T-helper 17 cell (primary cell): ENCODE measurements at regions not wholly inside any gene's neighbourhood (a gene's known extent, or its start where the extent isn't known, plus 50 kb on each side); places are given as distances from the start of the nearest gene placed in this dataset.

Experiments used
- ATAC-seq: fragments of 150-1000 bp; cut with Tn5 transposase; 2 replicates; pipeline ENCODE4 v1.10.0; 2021; ENCODE audit warnings: mild to moderate bottlenecking, moderate library complexity
- DNase-seq, 3 donors: peaks; one replicate each; pipeline versions ENCODE4 v3.0.0 to v3.0.0-alpha.2; 2020 to 2021
- H3K9me3 ChIP-seq: one replicate; pipeline ENCODE4 v1.7.0; 2013; ENCODE audit warnings: low read length, mild to moderate bottlenecking; ENCODE audit not compliant: control insufficient read depth, poor library complexity, severe bottlenecking
- H3K27ac Mint-ChIP-seq: one replicate; pipeline ENCODE4 v1.8.0; 2022; ENCODE audit warnings: mild to moderate bottlenecking, moderate library complexity, mixed read lengths
- H3K27me3 Mint-ChIP-seq: one replicate; pipeline ENCODE4 v1.8.0; 2022; ENCODE audit warnings: mixed read lengths
- H3K36me3 Mint-ChIP-seq: one replicate; pipeline ENCODE4 v1.8.0; 2022; ENCODE audit warnings: low read depth, mixed read lengths
- H3K4me1 Mint-ChIP-seq: one replicate; pipeline ENCODE4 v1.8.0; 2022; ENCODE audit warnings: mild to moderate bottlenecking, mixed read lengths
- H3K4me3 Mint-ChIP-seq: one replicate; pipeline ENCODE4 v1.8.0; 2022; ENCODE audit warnings: mild to moderate bottlenecking, moderate library complexity, mixed read lengths

- Mint-ChIP-seq H3K4me1 (peaks cover 22% of the 10 kb centered on the region), H3K4me3 (no peak overlapping the region), H3K36me3 (peaks cover 4% of the 10 kb centered on the region), H3K27me3 (no peaks in the 10 kb centered on the region), H3K27ac (peak overlapping the region; percentile 82)
- H3K9me3 ChIP-seq: no peaks in the 10 kb centered on the region
- peak in 1 of 3 donors; percentile 4 for DNase-seq
- ATAC-seq: peak; percentile 96
Measured at GRCh38 chr2:181275643-181276070, 181.5 kb upstream of the ITGA4 start.

DNA sequence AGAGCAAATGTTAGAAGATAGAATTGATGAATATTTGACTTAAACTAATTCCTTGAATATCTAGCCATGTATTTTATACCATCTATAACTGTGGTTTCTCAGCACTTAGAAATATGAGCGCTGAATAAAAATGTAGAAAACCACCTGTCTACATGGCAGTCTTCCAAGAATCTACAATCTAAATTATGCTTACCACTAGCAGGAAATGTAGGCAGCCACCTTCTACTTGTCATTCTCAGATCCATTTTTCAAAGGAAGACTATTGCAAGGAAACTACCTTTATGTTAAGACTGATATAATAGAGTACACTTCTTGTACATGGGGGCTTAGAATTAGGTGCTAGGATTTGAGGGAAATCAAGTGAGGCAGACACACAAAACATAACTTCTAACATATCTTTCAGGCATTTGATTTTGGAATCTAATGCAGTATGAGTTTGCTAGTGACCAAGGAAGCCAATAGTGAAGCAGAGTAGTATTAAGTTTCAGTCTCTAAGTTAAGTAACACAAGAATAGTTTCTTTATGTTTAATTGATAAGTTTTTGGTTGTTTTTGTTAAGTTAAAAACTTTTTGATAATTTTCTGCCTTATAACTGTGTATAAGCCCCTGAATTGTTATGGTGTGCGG, 175.9 kb upstream of the ITGA4 start:
- Mint-ChIP-seq H3K4me1 (peaks cover 21% of the 10 kb centered on the region), H3K4me3 (no peak overlapping the region), H3K36me3 (peaks cover 2% of the 10 kb centered on the region), H3K27me3 (no peaks in the 10 kb centered on the region), H3K27ac (peak overlapping the region; percentile 86)
- ATAC-seq (peak; percentile 91), DNase-seq (no peak)
- H3K9me3 ChIP-seq: no peaks in the 10 kb centered on the region

DNA sequence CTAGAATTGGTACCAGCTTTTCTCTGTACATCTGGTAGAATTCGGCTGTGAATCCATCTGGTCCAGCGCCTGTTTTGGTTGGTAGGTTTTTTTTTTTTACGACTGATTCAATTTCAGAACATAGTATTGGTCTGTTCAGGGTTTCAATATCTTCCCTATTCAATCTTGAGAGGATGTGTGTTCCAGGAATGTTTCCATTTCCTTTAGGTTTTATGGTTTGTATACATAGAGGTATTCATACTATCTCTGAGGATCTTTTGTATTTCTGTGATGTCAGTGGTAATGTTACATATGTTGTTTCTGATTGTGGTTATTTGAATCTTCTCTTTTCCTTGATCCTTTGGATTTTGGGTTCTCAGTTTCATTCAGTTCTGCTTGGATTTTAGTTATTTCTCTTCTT, 172.1 kb upstream of the ITGA4 start:
- Mint-ChIP-seq H3K4me1 (peaks cover 17% of the 10 kb centered on the region), H3K36me3 (no peaks in the 10 kb centered on the region), H3K27ac (no peak overlapping the region), H3K4me3 (no peak overlapping the region), H3K27me3 (no peaks in the 10 kb centered on the region)
- DNase-seq (no peak), ATAC-seq (no peak)
- no peaks in the 10 kb centered on the region for H3K9me3 ChIP-seq

- no peaks in the 10 kb centered on the region for H3K9me3 ChIP-seq
- H3K4me3 Mint-ChIP-seq: no peak overlapping the region
- ATAC-seq (no peak), DNase-seq (no peak)
- no peak overlapping the region for H3K27ac Mint-ChIP-seq
- peaks cover 2% of the 10 kb centered on the region for H3K36me3 Mint-ChIP-seq
- H3K4me1 Mint-ChIP-seq: peaks cover 4% of the 10 kb centered on the region
- no peaks in the 10 kb centered on the region for H3K27me3 Mint-ChIP-seq
Measured at GRCh38 chr2:181289698-181290097, 167.5 kb upstream of the ITGA4 start.

- Mint-ChIP-seq H3K36me3 (peaks cover 2% of the 10 kb centered on the region), H3K4me1 (peaks cover 4% of the 10 kb centered on the region), H3K27me3 (no peaks in the 10 kb centered on the region), H3K27ac (no peak overlapping the region), H3K4me3 (no peak overlapping the region)
- ATAC-seq (no peak), DNase-seq (no peak)
- no peaks in the 10 kb centered on the region for H3K9me3 ChIP-seq
Measured at GRCh38 chr2:181290182-181290581, 167.0 kb upstream of the ITGA4 start.

GRCh38 chr2:181294979-181295378, 162.2 kb upstream of the ITGA4 start:
- no peaks in the 10 kb centered on the region for H3K9me3 ChIP-seq
- Mint-ChIP-seq H3K27ac (no peak overlapping the region), H3K4me3 (no peak overlapping the region), H3K27me3 (no peaks in the 10 kb centered on the region), H3K36me3 (peaks cover 2% of the 10 kb centered on the region), H3K4me1 (no peaks in the 10 kb centered on the region)
- DNase-seq (no peak), ATAC-seq (no peak)

GRCh38 chr2:181300600-181301291, 156.4 kb upstream of the ITGA4 start:
- Mint-ChIP-seq H3K27me3 (no peaks in the 10 kb centered on the region), H3K4me3 (peak overlapping the region; percentile 76), H3K4me1 (peaks cover 28% of the 10 kb centered on the region), H3K27ac (peak overlapping the region; percentile 90), H3K36me3 (no peaks in the 10 kb centered on the region)
- no peak for DNase-seq
- no peaks in the 10 kb centered on the region for H3K9me3 ChIP-seq
- peak; percentile 93 for ATAC-seq

DNA sequence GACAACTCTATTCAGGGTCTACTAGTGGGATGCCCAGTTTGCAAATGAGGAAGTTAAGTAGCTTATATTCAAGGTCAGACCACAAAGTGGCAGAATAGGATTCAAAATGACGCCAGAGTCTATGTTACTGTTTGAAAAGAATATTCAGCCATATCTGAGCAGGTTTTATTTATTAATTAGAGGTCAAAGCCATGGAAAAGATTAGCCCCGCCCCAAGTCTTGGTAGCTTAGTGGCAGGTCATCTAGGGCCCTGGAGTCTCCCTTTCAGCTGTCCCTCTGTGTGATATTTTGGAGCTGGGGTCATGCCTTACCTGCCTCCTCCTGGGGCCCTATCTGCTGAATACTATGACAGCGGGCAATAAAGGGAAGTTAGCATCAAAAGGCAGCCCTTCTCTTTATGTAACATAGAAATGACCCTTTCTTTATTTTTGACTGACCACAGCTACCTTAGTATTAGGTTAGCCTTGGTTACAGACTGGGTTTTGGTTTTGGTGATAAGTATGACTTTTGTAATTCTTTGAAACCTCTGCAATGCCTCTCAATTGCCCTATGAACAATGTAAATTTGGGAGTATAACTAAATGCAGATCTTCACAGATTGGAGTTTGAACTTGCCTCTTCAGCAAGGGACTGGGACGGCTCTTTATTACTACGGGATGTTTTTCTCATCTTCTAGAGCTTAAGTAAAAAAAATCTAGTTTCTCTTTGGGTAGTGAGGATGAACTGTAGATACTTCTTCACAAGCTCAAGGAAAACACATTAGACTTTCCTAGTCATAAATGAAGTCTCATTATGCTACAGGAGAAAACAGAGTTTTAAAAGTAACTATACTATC, 153.0 kb upstream of the ITGA4 start:
- no peaks in the 10 kb centered on the region for H3K9me3 ChIP-seq
- peaks cover 2% of the 10 kb centered on the region for H3K36me3 Mint-ChIP-seq
- no peak for DNase-seq
- ATAC-seq: no peak
- H3K27ac Mint-ChIP-seq: peak overlapping the region; percentile 99
- H3K4me3 Mint-ChIP-seq: peak overlapping the region; percentile 62
- H3K27me3 Mint-ChIP-seq: no peaks in the 10 kb centered on the region
- peaks cover 52% of the 10 kb centered on the region for H3K4me1 Mint-ChIP-seq

DNA sequence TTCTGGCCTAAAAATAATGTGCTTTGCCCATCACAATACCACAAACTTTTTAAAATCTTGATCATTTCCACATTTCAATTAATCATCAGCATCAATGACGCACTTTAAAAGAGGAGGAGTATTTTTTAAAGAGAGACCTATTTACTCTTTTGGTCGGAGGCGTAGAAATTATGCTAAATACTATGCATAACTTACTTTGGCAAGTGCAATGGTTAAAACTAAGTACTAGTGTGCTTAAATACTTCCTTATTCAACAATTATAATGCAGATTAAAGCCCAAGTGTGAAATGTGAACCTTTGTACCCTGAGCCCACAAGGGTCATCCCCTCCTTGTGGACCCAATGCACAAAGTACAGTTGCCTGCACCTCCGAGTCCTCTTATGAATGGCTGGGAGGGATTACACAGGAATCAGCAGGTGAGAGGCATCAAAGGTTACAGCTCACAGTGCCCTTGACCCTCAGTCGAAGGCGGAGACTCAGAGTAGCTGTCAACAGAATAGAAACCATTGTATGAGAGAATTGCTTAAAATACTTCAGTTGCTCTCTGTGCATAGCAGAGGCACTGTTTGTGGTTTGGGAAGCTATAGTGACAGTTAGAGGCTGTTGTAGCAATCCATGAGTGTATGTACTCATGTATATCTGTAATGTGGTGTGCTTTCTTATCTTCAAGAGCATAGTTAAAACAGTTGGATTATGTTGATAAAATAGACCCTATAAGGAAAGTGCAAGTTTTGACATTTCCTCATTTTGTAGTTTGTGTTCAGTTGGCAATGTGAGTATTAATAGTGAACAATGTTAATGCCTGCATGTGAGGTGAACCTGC, 151.7 kb upstream of the ITGA4 start:
- Mint-ChIP-seq H3K4me1 (peaks cover 57% of the 10 kb centered on the region), H3K36me3 (peaks cover 2% of the 10 kb centered on the region), H3K27me3 (no peaks in the 10 kb centered on the region), H3K4me3 (peak overlapping the region; percentile 58), H3K27ac (peak overlapping the region; percentile 99)
- ATAC-seq (peak; percentile 59), DNase-seq (no peak)
- no peaks in the 10 kb centered on the region for H3K9me3 ChIP-seq

DNA sequence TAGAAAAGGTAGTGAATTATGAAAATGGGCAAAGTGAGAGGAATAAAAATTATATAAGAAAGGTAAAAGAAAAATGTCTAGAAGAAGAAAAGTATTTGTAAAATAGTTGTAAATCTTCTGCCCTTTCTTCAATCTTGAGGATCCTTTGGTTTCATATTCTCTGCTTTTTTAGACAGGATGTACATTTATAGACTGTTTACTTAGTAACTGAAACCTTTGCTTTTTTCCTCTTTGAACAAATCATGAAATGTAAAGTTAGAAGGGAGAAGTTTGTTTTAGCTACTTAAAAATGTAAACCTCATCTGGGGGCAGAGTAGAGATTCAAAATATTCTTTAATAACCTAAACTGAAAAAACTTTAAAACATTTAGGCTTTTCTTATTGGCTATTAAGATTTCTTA, 150.4 kb upstream of the ITGA4 start:
- ATAC-seq (peak; percentile 39), DNase-seq (no peak)
- H3K27me3 Mint-ChIP-seq: no peaks in the 10 kb centered on the region
- H3K36me3 Mint-ChIP-seq: peaks cover 2% of the 10 kb centered on the region
- peak overlapping the region; percentile 67 for H3K4me3 Mint-ChIP-seq
- H3K9me3 ChIP-seq: no peaks in the 10 kb centered on the region
- peak overlapping the region; percentile 99 for H3K27ac Mint-ChIP-seq
- H3K4me1 Mint-ChIP-seq: peaks cover 47% of the 10 kb centered on the region

DNA sequence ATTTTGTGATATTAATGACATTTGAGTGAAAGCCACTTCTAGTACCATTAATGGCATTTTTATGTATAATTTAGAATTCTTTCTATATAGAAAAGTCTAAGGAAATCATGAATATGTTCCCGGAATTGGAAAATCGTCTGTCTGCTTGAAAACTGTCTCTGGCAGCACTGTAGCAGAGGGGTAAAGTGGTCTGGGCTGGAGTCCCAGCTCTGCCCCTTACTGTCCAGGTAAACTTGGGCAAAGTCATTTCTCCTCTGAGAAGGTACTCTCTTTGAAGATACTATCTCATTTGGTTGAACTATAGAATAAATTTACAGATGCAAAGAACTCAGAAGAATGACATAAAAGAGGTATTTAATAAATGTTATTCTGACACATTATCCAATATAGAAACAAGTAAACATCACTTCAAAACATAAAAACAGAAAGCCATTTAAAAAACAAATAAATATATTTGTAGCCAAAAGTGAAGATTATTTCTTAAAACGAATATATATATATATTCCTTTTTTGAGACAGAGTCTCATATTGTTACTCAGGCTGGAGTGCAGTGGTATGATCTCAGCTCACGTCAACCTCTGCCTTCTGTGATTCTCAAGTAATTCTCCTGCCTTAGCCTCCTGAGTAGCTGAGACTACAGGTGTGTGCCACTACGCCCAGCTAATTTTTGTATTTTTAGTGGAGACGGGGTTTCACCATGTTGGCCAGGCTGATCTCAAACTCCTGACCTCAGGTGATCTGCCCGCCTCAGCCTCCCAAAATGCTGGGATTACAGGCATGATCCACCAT, 149.8 kb upstream of the ITGA4 start:
- H3K36me3 Mint-ChIP-seq: peaks cover 2% of the 10 kb centered on the region
- H3K27me3 Mint-ChIP-seq: no peaks in the 10 kb centered on the region
- peaks cover 53% of the 10 kb centered on the region for H3K4me1 Mint-ChIP-seq
- H3K9me3 ChIP-seq: no peaks in the 10 kb centered on the region
- ATAC-seq (no peak), DNase-seq (no peak)
- H3K27ac Mint-ChIP-seq: peak overlapping the region; percentile 99
- no peak overlapping the region for H3K4me3 Mint-ChIP-seq

DNA sequence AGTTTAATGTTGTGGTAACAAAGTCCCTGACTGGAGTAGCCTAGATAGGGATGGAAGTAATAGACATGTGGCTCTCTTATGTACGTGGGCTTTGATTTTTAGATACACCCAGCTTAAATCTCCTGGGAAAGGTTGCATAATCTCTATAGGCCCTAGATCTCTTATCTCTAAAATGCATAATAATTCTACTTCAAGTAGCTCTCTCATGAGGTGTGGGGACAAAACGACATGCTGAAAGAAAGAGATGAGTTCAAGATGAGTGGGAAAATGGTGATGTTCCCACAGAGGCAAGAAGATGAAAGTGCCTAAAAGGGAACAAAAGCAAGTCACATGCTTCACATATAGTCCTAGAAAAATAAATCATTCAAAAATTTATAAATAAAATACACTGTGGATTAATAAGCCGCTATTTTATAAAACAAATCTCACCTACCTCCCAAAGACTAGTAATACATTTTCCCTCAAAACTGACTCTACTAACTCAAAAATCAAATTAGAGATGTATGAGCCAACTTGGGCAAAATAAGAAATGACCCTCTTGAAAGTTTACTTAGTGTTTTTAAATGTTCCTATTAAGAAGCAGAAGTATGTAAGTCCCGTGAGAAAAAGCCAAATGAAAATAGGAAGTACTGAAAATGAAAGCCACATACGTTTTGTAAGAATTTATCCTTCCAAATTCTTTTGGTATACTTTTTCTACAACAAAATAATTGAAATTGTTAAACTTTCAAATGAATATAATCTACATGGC, 148.2 kb upstream of the ITGA4 start:
- ATAC-seq (no peak), DNase-seq (no peak)
- Mint-ChIP-seq H3K36me3 (peaks cover 2% of the 10 kb centered on the region), H3K27ac (peak overlapping the region; percentile 99), H3K4me1 (peaks cover 61% of the 10 kb centered on the region), H3K27me3 (no peaks in the 10 kb centered on the region), H3K4me3 (peak overlapping the region; percentile 74)
- no peaks in the 10 kb centered on the region for H3K9me3 ChIP-seq
